GM18861 (cell line): ENCODE measurements at regions not wholly inside any gene's neighbourhood (a gene's known extent, or its start where the extent isn't known, plus 50 kb on each side); places are given as distances from the start of the nearest gene placed in this dataset.
"Not testable (repeated sequence)": the region's sequence is repeated elsewhere in the genome, so short reads cannot be mapped to it uniquely, and the experiment has no call there.

Experiments used
- ATAC-seq: cut with Tn5 transposase; IDR thresholded peaks from one replicate; pipeline ENCODE4 v1.9.1; 2021; ENCODE audit not compliant: unreplicated experiment

DNA sequence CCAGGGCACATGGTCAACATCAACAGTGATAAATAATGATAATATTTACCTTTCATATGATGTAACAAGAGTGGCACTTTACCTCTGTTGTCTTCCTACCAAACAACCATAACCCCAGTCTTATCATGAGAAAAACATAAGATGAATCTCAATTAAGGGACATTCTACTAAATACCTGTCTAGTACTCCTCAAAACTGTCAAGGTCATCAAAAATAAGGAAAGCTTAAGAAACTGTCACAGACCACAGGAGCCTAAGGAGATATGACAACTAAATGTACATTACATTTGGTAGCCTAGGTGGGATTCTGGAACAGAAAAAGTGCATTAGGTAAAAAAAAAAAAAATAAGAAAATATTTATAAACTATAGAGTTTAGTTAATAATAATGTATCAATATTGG is 118.1 kb downstream of the CCDC34 start:
- ATAC-seq = no peak

DNA sequence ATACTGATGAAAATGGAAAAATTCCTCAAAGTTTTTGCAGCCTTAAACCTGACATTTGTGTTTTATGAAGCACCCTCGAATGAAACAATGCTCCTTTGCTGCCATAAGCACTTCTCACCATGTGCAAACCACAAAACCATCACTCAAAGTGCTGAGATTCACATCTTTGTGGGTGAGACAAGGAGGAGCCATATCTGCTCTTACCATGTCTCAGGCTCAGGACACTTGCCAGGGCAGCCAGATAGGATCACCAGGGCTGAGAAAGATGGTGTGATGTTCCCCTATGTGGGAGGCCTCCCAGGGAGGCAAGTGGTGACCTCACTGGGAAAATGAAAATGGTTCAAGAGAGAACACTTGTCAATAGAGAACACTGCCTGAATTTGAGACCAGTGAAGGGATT is 120.4 kb downstream of the CCDC34 start:
- no peak for ATAC-seq

DNA sequence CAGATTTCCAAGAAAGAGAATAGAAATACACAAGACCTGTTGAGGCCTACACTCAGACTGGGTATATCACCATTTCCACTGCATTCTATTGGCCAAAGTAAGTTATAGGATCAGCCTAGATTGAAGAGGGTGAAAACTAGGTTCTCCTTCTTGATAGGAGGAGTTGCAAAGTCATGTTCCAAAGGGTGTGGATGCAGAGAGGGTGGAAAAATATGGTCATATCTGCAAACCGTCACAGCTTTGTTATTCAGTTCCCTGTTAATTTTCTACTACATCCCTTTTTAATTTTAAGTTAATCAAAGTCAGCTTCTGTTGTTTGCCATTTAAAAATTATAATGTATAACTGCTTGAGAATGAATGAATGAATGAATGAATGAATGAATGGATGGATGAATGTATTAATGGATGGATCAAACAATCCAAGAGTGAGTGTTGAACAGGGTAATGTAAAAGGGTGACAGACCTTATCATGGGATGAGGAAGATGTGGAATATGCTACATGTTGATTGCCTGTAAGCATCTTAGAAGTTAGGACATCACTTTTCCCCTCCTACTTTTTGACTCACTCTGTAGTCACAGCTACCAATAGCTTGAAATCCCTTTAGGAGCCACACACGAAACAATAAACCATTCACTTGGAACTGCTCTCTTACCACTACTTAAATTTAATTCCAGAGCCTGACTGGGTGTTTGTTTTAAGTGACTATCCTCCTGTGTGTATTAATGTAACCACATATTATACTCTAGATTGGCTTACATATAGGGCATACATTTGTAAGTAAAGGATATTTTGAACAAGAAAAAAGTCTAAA is 121.5 kb downstream of the CCDC34 start:
- ATAC-seq = no peak

DNA sequence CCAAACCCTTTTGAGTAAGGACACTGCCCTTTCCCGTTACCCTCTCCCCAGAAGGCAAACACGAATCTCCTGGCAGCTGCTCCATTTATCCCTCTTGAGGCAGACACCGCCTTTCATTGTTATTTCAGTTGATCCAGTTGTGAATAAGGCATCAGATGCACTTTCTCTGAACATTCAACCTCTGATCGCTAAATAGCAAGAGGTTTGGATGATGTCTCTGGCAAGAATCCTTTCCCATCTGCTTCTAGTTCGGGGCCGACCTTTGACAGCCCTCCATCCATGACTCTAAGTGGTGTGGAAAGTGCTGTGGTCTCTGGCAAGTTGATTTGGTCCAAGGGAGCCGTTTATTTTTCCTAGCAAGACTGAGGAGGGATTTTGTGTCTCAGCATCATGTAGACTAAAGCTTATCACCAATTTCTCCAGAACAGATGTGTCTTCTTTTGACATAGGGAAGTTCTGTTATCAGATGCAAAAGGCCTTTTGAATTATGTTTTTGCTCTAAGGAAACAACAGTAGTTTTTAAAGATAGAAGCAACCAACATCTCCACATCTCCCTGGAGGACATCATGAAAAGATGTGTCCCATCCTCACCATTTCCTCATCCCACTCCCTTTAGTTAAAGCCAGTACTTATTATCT is 123.6 kb downstream of the CCDC34 start:
- ATAC-seq = no peak

GRCh38 chr11:27238811-27239210 is 124.2 kb downstream of the CCDC34 start:
- no peak for ATAC-seq

GRCh38 chr11:27237643-27238042 is 125.4 kb downstream of the CCDC34 start:
- ATAC-seq = no peak

- ATAC-seq = no peak
Observed at GRCh38 chr11:27234961-27235360, 128.1 kb downstream of the CCDC34 start.

DNA sequence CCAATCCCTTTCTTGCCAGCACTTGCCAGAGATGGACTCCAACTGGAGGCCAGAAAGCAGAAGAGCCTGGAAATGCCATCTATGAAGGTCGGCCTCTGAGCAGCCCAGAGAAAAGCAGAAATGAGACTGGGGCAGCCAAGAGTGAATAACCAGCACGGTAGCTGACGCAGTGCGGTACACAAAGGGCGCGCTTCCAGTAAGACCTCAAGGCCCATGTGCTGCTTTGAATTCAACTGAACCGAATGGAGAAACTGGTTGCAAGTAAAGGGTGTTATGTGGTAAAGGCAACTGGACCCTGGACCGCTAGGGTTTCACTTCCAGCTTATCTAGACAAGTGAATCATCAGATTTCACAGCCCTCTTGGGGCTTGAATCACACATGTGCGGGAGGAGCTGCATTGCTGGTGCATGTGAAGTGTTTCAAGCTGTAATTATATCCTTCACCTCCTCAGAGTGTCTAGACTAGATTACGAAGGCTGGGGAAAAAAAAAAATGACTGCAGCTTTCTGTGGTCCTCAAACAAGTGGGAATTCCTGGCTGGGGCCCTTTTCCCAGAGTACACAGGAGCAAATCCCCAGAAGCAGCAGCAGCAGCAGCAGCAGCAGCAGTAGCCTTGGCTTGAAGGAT is 128.9 kb downstream of the CCDC34 start:
- ATAC-seq = peak; percentile 97

DNA sequence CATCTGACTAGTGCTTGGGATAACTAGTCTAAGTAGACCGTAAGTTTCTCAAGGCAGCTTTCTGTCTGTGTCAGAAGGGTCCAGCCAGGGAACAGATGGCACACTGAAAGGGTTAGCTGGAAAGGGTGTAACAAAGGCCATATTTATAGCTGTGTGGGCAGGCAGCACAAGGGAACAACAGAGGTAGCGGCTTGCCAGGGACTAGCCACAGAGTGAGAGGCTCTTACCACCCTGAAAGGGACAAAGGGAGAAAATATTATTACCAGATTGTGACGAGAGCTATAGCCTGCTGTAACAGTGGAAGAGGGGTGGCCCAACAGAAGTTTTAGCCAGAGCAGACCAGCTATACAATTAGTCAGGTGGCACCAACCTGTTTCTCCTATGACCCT is 129.4 kb downstream of the CCDC34 start:
- peak; percentile 11 for ATAC-seq

GRCh38 chr11:27231530-27231929 is 131.5 kb downstream of the CCDC34 start:
- ATAC-seq = no peak

GRCh38 chr11:27230192-27230572 is 132.8 kb downstream of the CCDC34 start:
- no peak for ATAC-seq

GRCh38 chr11:27229511-27230191 is 133.4 kb downstream of the CCDC34 start:
- ATAC-seq = no peak

DNA sequence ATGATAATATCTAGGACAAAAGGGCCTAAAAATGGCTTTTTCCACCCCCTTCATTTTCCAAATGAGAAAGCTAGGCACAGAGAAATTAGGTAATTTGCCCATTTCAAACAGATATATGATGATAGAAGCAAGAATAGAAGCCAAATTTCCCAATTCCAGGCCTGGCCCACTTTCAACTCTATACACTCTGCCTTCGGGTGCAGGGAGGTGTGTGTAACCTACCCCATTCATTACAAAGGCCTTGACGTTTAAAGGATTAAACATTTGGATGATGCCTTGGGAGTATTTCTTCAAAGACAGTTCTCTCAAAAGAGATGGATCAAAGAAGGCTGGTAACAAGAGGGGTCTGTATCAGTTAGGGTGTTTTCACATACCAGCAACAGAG is 134.1 kb downstream of the CCDC34 start:
- no peak for ATAC-seq

DNA sequence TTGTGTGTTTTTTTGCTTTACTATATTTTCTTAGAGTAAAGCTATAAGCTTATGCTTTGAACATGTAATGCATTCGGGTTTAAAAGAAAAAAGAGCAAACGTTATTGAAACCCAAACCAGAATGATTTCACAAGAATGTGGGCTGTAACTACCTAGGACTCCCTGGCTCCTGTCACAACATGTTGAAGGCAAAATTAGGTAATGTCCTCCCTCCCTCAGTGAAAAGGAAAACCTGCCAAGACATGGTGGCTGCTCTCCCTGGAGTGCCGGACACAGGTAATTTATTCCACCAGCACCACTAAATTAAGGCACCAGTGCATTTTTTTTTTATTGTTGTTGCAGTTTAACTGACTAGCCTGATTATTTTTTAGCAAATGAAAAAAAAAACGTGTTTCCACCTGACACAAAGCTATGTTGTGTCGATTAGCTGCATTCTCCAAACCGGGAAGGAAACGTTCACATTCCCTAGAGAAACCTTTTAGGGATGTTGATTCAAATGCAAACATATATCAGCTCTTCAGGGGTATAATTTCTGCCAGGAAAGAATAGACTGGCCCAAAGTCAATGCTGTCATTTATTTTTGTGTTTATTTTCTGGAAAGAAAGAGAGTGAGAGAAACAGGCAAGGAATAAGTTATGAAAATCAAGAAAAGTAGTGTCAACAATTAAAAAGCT is 134.6 kb downstream of the CCDC34 start:
- no peak for ATAC-seq

- ATAC-seq = no peak
Observed at GRCh38 chr11:27227736-27228135, 135.3 kb downstream of the CCDC34 start.

- not testable (repeated sequence) for ATAC-seq
Observed at GRCh38 chr11:27219487-27220039, 143.5 kb downstream of the CCDC34 start.

- ATAC-seq = no peak
Observed at GRCh38 chr11:27218421-27219038, 144.5 kb downstream of the CCDC34 start.

DNA sequence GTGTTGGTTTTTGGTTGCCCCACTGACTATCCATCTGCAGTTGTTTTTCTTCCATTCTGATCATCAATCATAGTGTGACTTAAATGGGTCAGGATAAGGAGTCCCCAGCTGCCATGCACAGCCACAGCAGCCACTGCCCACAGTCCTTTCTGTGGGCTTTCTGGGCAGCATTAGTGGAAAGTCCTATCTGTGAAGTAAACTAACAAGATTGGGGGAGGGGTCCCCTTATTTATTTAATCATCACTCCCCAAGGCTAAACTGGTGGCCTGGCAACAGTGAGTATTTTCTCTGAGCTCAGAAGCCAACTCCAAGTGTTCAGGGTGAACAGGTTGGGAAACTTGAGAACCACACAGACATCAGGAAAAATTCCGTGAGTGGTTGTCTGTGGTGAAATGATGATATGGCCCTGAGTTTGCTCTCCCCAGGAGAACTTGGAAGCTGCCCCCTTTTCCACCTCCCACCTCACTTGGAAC is 145.0 kb downstream of the CCDC34 start:
- ATAC-seq = no peak

- no peak for ATAC-seq
Observed at GRCh38 chr11:27217496-27217895, 145.5 kb downstream of the CCDC34 start.
